Right atrium auricular region (tissue), 2 donors: ENCODE measurements at regions not wholly inside any gene's neighbourhood (a gene's known extent, or its start where the extent isn't known, plus 50 kb on each side); places are given as distances from the start of the nearest gene placed in this dataset.

ENCODE experiments used
- DNase-seq: peaks from one replicate; pipeline ENCODE4 v3.0.0-alpha.2; 2019; ENCODE audit warnings: low spot score
- H3K27ac ChIP-seq, 2 donors: fragments of 200-600 bp; sonication (generic); 1 replicate in 1 of 2; 2 replicates in 1 of 2; pipeline ENCODE4 v1.5.1; 2016 to 2019
- H3K27me3 ChIP-seq, 2 donors: fragments of 200-600 bp; sonication (generic); one replicate each; pipeline versions ENCODE4 v1.5.1 to v1.6.0; 2017 to 2019
- H3K36me3 ChIP-seq: fragments of 200-600 bp; sonication (generic); one replicate; pipeline ENCODE4 v1.5.1; 2016
- H3K4me1 ChIP-seq, 2 donors: fragments of 200-600 bp; sonication (generic); one replicate each; pipeline versions ENCODE4 v1.5.1 to v1.6.0; 2017 to 2019
- H3K4me3 ChIP-seq, 2 donors: fragments of 200-600 bp; sonication (generic); 1 replicate in 1 of 2; 2 replicates in 1 of 2; pipeline ENCODE4 v1.5.1; 2017 to 2019; ENCODE audit warnings: mild to moderate bottlenecking in 1 of 2, moderate library complexity in 1 of 2
- H3K9me3 ChIP-seq, 2 donors: fragments of 200-600 bp; sonication (generic); one replicate each; pipeline ENCODE4 v1.5.1; 2019
- CTCF ChIP-seq, 2 donors: fragments of 200-600 bp; sonication (generic); IDR thresholded peaks; one replicate each; pipeline ENCODE4 v1.5.1; 2019; ENCODE audit warnings: antibody characterized with exemption in 2 of 2

DNA sequence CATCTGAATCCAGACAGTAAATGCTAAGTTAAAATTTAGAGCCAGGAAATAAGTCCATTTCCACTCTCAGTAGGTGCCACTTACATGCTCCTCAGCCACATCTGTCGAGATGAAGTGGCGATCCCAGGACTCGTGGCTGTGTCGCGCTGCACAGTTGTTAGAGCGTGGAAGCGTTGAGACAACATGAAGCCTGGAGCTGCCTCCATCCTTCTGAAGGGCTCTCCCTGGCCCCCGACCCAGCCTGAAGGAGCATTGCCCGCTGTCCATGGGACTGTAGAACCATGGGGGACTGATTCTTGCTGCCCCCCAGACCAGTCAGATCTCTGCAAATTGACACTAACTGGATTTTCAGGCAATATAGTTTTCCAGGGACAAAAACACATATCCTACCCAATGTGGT is 58.9 kb downstream of the IRX1 start:
- Histone ChIP-seq H3K4me3 (no peak overlapping the region), H3K36me3 (no peaks in the 10 kb centered on the region), H3K4me1 (no peaks in the 10 kb centered on the region), H3K27me3 (no peaks in the 10 kb centered on the region), H3K27ac (no peak overlapping the region), H3K9me3 (no peaks in the 10 kb centered on the region)
- no peak for DNase-seq
- TF ChIP-seq CTCF (IDR thresholded peaks at IDR 0.05): no peak

DNA sequence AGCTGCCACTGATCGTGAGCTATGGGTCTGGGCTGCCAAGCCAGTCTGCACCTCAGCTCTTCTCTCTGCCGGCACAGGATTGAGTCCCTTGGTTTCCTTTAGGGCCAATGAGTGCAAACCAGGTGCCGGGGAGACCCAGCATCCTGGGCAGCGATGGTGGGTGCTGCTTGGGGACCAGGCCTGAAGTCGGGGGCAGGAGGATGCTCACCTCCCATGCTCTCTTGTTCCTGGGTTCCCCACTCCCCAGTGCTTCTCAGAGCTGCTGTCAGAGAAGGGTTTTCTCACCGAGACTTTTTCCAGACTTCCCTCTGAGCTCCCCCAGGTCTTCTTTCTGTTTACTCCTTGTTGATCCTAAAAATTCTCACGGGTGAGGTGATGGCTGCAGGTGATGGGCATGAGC is 61.2 kb downstream of the IRX1 start:
- no peaks in the 10 kb centered on the region for H3K4me1 ChIP-seq
- no peak for DNase-seq

GRCh38 chr5:3657364-3658022 is 61.9 kb downstream of the IRX1 start:
- Histone ChIP-seq H3K4me1 (no peaks in the 10 kb centered on the region), H3K4me3 (no peak overlapping the region), H3K27me3 (no peaks in the 10 kb centered on the region), H3K9me3 (no peaks in the 10 kb centered on the region), H3K36me3 (no peaks in the 10 kb centered on the region), H3K27ac (no peak overlapping the region)
- no peak for TF ChIP-seq CTCF (IDR thresholded peaks at IDR 0.05)
- no peak for DNase-seq

More for the DNA sequence above, 61.2 kb downstream of the IRX1 start:
- no peak for TF ChIP-seq CTCF (IDR thresholded peaks at IDR 0.05)
- Histone ChIP-seq H3K36me3 (no peaks in the 10 kb centered on the region), H3K27ac (no peak overlapping the region), H3K27me3 (no peaks in the 10 kb centered on the region), H3K9me3 (no peaks in the 10 kb centered on the region), H3K4me3 (no peak overlapping the region)

- no peak for DNase-seq
- Histone ChIP-seq H3K36me3 (no peaks in the 10 kb centered on the region), H3K27ac (no peak overlapping the region), H3K27me3 (no peaks in the 10 kb centered on the region), H3K4me3 (no peak overlapping the region), H3K4me1 (no peaks in the 10 kb centered on the region), H3K9me3 (no peaks in the 10 kb centered on the region)
- no peak for TF ChIP-seq CTCF (IDR thresholded peaks at IDR 0.05)
Observed at GRCh38 chr5:3658929-3659328, 63.3 kb downstream of the IRX1 start.

GRCh38 chr5:3659907-3660306 is 64.3 kb downstream of the IRX1 start:
- Histone ChIP-seq H3K4me3 (no peak overlapping the region), H3K27ac (no peak overlapping the region), H3K36me3 (no peaks in the 10 kb centered on the region), H3K9me3 (no peaks in the 10 kb centered on the region), H3K4me1 (no peaks in the 10 kb centered on the region), H3K27me3 (no peaks in the 10 kb centered on the region)
- DNase-seq: no peak
- TF ChIP-seq CTCF (IDR thresholded peaks at IDR 0.05): no peak

GRCh38 chr5:3660630-3661029 is 65.0 kb downstream of the IRX1 start:
- H3K36me3 ChIP-seq: no peaks in the 10 kb centered on the region
- no peaks in the 10 kb centered on the region for H3K4me1 ChIP-seq
- no peaks in the 10 kb centered on the region for H3K27me3 ChIP-seq
- H3K27ac ChIP-seq: no peak overlapping the region
- H3K4me3 ChIP-seq: no peak overlapping the region
- no peak for DNase-seq
- no peak for TF ChIP-seq CTCF (IDR thresholded peaks at IDR 0.05)
- H3K9me3 ChIP-seq: no peaks in the 10 kb centered on the region
